ENCODE measurements at regions not wholly inside any gene's neighbourhood (a gene's known extent, or its start where the extent isn't known, plus 50 kb on each side); places are given as distances from the start of the nearest gene placed in this dataset.

DNA sequence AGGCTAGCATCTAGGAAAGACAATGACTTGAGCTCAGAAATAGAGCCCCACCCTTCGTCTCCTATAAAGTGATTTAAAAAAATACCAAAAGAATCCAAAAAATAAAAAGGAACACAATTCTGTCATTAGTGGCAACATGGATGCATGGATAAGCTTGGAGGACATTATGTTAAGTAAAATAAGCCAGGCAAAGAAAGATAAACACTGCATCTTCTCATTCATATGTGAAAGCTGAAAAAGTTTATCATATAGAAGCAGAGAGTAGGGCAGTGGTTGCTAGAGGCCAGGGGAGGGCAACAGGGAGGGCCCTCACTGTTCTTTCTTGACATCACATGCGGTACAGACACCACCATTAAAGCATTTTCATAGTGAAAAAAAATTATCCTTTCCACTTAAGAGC, 220.9 kb upstream of the TRPC7 start:
- Histone ChIP-seq H3K9me3 (ENCODE audit: control extremely low read depth in 1 of 3, control insufficient read depth in 2 of 3, insufficient read depth in 1 of 3, low read length in 2 of 3) (no peaks in the 10 kb centered on the region), H3K36me3 (replicated peaks in 1 of 2; ENCODE audit: control extremely low read depth in 1 of 2, control insufficient read depth in 1 of 2, extremely low read depth in 1 of 2, insufficient read depth in 2 of 2, low read length in 1 of 2) (no peaks in the 10 kb centered on the region), H4K20me1 (ENCODE audit: control insufficient read depth, insufficient read depth, low read length, poor library complexity, severe bottlenecking) (no peaks in the 10 kb centered on the region), H3K4me3 (ENCODE audit: control extremely low read depth in 1 of 5, extremely low read depth in 1 of 5, insufficient read depth in 1 of 5, low read depth in 2 of 5, low read length in 4 of 5) (no peak overlapping the region), H3K27ac (ENCODE audit: low read length in 2 of 2) (no peak overlapping the region), H3K4me1 (ENCODE audit: control insufficient read depth in 2 of 2, insufficient read depth in 2 of 2, low read length in 2 of 2) (no peaks in the 10 kb centered on the region), H3K4me2 (replicated peaks; ENCODE audit: low read depth, low read length, poor library complexity, severe bottlenecking) (no peak overlapping the region), H2AFZ (ENCODE audit: insufficient read depth, low read depth, low read length, poor library complexity, severe bottlenecking) (no peak overlapping the region), H3K27me3 (replicated peaks in 1 of 4; ENCODE audit: control extremely low read depth in 1 of 4, control insufficient read depth in 3 of 4, insufficient read depth in 4 of 4, low read length in 3 of 4) (no peaks in the 10 kb centered on the region), H3K79me2 (ENCODE audit: control insufficient read depth, insufficient read depth, low read length) (no peaks in the 10 kb centered on the region), H3K9ac (ENCODE audit: low read length) (no peak overlapping the region)
- ChIA-PET POLR2A (no interaction called here), CTCF (no interaction called here)
- H3K9me3 Mint-ChIP-seq (ENCODE audit: insufficient read depth): peaks cover 2% of the 10 kb centered on the region
- no peaks in the 10 kb centered on the region for H3K4me1 Mint-ChIP-seq
- H3K27ac Mint-ChIP-seq: no peak overlapping the region
- DNase-seq (no peak), ATAC-seq (ENCODE audit: low read depth) (no peak)
- no peak overlapping the region for H3K4me3 Mint-ChIP-seq
- WGBS (ENCODE audit: insufficient coverage): no CpG with 5 or more reads among the region's 2 CpGs
- TF ChIP-seq, protein P1, sequence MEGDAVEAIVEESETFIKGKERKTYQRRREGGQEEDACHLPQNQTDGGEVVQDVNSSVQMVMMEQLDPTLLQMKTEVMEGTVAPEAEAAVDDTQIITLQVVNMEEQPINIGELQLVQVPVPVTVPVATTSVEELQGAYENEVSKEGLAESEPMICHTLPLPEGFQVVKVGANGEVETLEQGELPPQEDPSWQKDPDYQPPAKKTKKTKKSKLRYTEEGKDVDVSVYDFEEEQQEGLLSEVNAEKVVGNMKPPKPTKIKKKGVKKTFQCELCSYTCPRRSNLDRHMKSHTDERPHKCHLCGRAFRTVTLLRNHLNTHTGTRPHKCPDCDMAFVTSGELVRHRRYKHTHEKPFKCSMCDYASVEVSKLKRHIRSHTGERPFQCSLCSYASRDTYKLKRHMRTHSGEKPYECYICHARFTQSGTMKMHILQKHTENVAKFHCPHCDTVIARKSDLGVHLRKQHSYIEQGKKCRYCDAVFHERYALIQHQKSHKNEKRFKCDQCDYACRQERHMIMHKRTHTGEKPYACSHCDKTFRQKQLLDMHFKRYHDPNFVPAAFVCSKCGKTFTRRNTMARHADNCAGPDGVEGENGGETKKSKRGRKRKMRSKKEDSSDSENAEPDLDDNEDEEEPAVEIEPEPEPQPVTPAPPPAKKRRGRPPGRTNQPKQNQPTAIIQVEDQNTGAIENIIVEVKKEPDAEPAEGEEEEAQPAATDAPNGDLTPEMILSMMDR (IDR thresholded peaks at IDR 0.05): no peak
- no peak for TF ChIP-seq EZH2 (IDR thresholded peaks at IDR 0.05; ENCODE audit: borderline replicate concordance, insufficient read depth, low read depth, low read length, poor library complexity, severe bottlenecking)
- no peaks in the 10 kb centered on the region for H3K27me3 Mint-ChIP-seq
- intact Hi-C loops (cut with micrococcal nuclease): no loop called here

GRCh38 chr5:136584474-136584873, 219.1 kb upstream of the TRPC7 start:
- no peaks in the 10 kb centered on the region for H3K36me3 ChIP-seq (replicated peaks in 1 of 2; ENCODE audit: control extremely low read depth in 1 of 2, control insufficient read depth in 1 of 2, extremely low read depth in 1 of 2, insufficient read depth in 2 of 2, low read length in 1 of 2)
- no peaks in the 10 kb centered on the region for H3K4me1 ChIP-seq (ENCODE audit: control insufficient read depth in 2 of 2, insufficient read depth in 2 of 2, low read length in 2 of 2)
- POLR2A ChIA-PET: no interaction called here
- no CpG with 5 or more reads among the region's 4 CpGs for WGBS (ENCODE audit: insufficient coverage)
- no peak overlapping the region for H2AFZ ChIP-seq (ENCODE audit: insufficient read depth, low read depth, low read length, poor library complexity, severe bottlenecking)
- peaks cover 2% of the 10 kb centered on the region for H3K9me3 Mint-ChIP-seq (ENCODE audit: insufficient read depth)
- intact Hi-C loops (cut with micrococcal nuclease): no loop called here
- H3K27ac ChIP-seq (ENCODE audit: low read length in 2 of 2): no peak overlapping the region
- H4K20me1 ChIP-seq (ENCODE audit: control insufficient read depth, insufficient read depth, low read length, poor library complexity, severe bottlenecking): no peaks in the 10 kb centered on the region
- no peak overlapping the region for H3K4me3 Mint-ChIP-seq
- H3K27ac Mint-ChIP-seq: no peak overlapping the region
- H3K27me3 Mint-ChIP-seq: no peaks in the 10 kb centered on the region
- H3K9ac ChIP-seq (ENCODE audit: low read length): no peak overlapping the region
- ATAC-seq (ENCODE audit: low read depth) (no peak), DNase-seq (no peak)
- H3K27me3 ChIP-seq (replicated peaks in 1 of 4; ENCODE audit: control extremely low read depth in 1 of 4, control insufficient read depth in 3 of 4, insufficient read depth in 4 of 4, low read length in 3 of 4): no peaks in the 10 kb centered on the region
- no peak for TF ChIP-seq EZH2 (IDR thresholded peaks at IDR 0.05; ENCODE audit: borderline replicate concordance, insufficient read depth, low read depth, low read length, poor library complexity, severe bottlenecking)
- TF ChIP-seq, protein P1 (IDR thresholded peaks at IDR 0.05): no peak
- H3K4me1 Mint-ChIP-seq: no peaks in the 10 kb centered on the region
- no peak overlapping the region for H3K4me2 ChIP-seq (replicated peaks; ENCODE audit: low read depth, low read length, poor library complexity, severe bottlenecking)
- no peaks in the 10 kb centered on the region for H3K79me2 ChIP-seq (ENCODE audit: control insufficient read depth, insufficient read depth, low read length)
- CTCF ChIA-PET: no interaction called here
- H3K4me3 ChIP-seq (ENCODE audit: control extremely low read depth in 1 of 5, extremely low read depth in 1 of 5, insufficient read depth in 1 of 5, low read depth in 2 of 5, low read length in 4 of 5): no peak overlapping the region
- no peaks in the 10 kb centered on the region for H3K9me3 ChIP-seq (ENCODE audit: control extremely low read depth in 1 of 3, control insufficient read depth in 2 of 3, insufficient read depth in 1 of 3, low read length in 2 of 3)
